Suprapubic skin (tissue), 4 donors: ENCODE measurements at regions not wholly inside any gene's neighbourhood (a gene's known extent, or its start where the extent isn't known, plus 50 kb on each side); places are given as distances from the start of the nearest gene placed in this dataset.

ENCODE experiments used
- DNase-seq, 2 donors: peaks; one replicate each; pipeline ENCODE4 v3.0.0-alpha.2; 2019; ENCODE audit warnings: low spot score in 2 of 2
- H3K27ac ChIP-seq: fragments of 200-600 bp; sonication (generic); one replicate; pipeline ENCODE4 v1.5.1; 2019
- H3K27me3 ChIP-seq: fragments of 200-600 bp; sonication (generic); one replicate; pipeline ENCODE4 v1.5.1; 2019
- H3K36me3 ChIP-seq: fragments of 200-600 bp; sonication (generic); one replicate; pipeline ENCODE4 v1.5.1; 2019
- H3K4me1 ChIP-seq: fragments of 200-600 bp; sonication (generic); one replicate; pipeline ENCODE4 v1.5.1; 2019
- H3K4me3 ChIP-seq: fragments of 200-600 bp; sonication (generic); one replicate; pipeline ENCODE4 v1.5.1; 2019; ENCODE audit warnings: mild to moderate bottlenecking
- H3K9me3 ChIP-seq: fragments of 200-600 bp; sonication (generic); one replicate; pipeline ENCODE4 v1.5.1; 2019
- CTCF ChIP-seq, 2 donors: fragments of 200-600 bp in 1 of 2; fragments of 450-650 bp in 1 of 2; sonication (generic) in 1 of 2; IDR thresholded peaks; one replicate each; pipeline ENCODE4 v1.5.1; 2016 to 2019; ENCODE audit warnings: antibody characterized with exemption in 2 of 2, mild to moderate bottlenecking in 1 of 2, moderate library complexity in 1 of 2
- EP300 ChIP-seq: sonication (generic); formaldehyde crosslinking; IDR thresholded peaks from one replicate; pipeline ENCODE4 v1.6.1; 2017; ENCODE audit warnings: antibody characterized with exemption
- POLR2A ChIP-seq, 2 donors: fragments of 450-650 bp; IDR thresholded peaks; one replicate each; pipeline ENCODE4 v1.6.1; 2017; ENCODE audit warnings: antibody characterized with exemption in 2 of 2, mild to moderate bottlenecking in 2 of 2, moderate library complexity in 2 of 2
- POLR2AphosphoS5 ChIP-seq, 3 donors: sonication (generic); formaldehyde crosslinking; IDR thresholded peaks; one replicate each; pipeline ENCODE4 v1.6.1; 2017; ENCODE audit warnings: antibody characterized with exemption in 3 of 3
- WGBS: methylation state at CpG from one replicate; pipeline ENCODE4 v1.1.5; 2018; 5-methylcytosine and 5-hydroxymethylcytosine counted together

DNA sequence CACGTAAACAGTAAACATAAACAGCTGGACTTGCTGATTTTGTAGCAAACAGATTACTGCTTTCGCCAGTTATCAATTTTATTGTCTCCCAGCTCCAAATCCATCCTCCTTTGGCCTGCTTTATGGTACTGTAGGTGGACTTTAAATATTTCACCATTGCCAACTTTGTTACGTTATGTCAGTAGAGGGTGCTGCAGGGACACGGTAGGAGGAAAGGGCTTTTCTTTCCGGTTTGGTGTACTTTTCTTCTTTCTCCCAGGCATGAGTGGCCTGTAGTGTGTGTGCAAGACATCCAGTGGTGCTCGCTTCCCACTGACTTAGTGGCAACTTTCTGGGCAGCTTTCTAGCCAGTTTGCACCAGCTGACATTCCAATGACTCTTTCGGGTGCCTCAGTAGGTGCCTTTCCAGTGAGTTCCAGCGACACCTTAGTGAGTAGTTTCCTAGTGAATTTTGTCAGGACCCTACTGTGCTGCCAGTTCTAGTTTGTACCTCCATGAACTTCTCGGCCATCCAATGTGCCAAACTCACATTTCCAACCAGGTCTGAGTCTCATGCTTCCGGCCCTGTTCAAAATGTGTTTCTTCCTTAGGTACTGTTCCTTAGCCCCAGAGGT is 267.6 kb upstream of the TENM4 start:
- Histone ChIP-seq H3K4me3 (no peak overlapping the region), H3K9me3 (peaks cover 5% of the 10 kb centered on the region), H3K27ac (no peak overlapping the region), H3K4me1 (no peaks in the 10 kb centered on the region), H3K27me3 (no peaks in the 10 kb centered on the region), H3K36me3 (no peaks in the 10 kb centered on the region)
- 64% methylated on average over 10 of the region's 10 CpGs for WGBS
- no peak for DNase-seq
- TF ChIP-seq CTCF (IDR thresholded peaks at IDR 0.05) (no peak), POLR2A (IDR thresholded peaks at IDR 0.05) (no peak), POLR2AphosphoS5 (IDR thresholded peaks at IDR 0.05) (no peak), EP300 (no peak)

DNA sequence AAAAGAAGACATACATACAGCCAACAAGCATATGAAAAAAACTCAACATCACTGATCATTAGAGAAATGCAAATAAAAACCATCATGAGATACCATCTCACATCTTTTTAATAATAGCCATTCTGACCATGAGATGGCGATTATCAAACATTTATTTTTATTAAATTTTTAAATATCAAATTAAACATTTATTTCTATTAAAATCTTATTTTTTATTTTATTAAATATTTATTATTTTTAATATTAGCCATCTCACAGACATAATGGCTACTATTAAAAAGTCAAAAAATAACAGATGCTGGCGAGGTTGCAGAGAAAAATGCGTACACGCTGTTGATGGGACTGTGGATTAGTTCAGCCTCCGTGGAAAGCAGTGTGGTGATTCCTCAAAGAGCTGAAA is 264.8 kb upstream of the TENM4 start:
- H3K36me3 ChIP-seq = no peaks in the 10 kb centered on the region

GRCh38 chr11:79702303-79702702 is 261.5 kb upstream of the TENM4 start:
- peaks cover 8% of the 10 kb centered on the region for H3K9me3 ChIP-seq
- DNase-seq = no peak
- H3K4me1 ChIP-seq = no peaks in the 10 kb centered on the region
- TF ChIP-seq CTCF (IDR thresholded peaks at IDR 0.05) (no peak), EP300 (no peak), POLR2AphosphoS5 (IDR thresholded peaks at IDR 0.05) (no peak), POLR2A (IDR thresholded peaks at IDR 0.05) (no peak)
- no peaks in the 10 kb centered on the region for H3K36me3 ChIP-seq
- H3K27ac ChIP-seq = no peak overlapping the region
- H3K27me3 ChIP-seq = no peaks in the 10 kb centered on the region
- no peak overlapping the region for H3K4me3 ChIP-seq
- WGBS = 97% methylated on average over 3 of the region's 3 CpGs

More for the DNA sequence above, 264.8 kb upstream of the TENM4 start:
- TF ChIP-seq POLR2AphosphoS5 (IDR thresholded peaks at IDR 0.05) = no peak
- no peak for TF ChIP-seq EP300
- no peak for TF ChIP-seq POLR2A (IDR thresholded peaks at IDR 0.05)
- TF ChIP-seq CTCF (IDR thresholded peaks at IDR 0.05) = no peak
- no peaks in the 10 kb centered on the region for H3K27me3 ChIP-seq
- no peak overlapping the region for H3K4me3 ChIP-seq
- H3K27ac ChIP-seq = no peak overlapping the region
- 95% methylated on average over 5 of the region's 5 CpGs for WGBS
- peaks cover 13% of the 10 kb centered on the region for H3K9me3 ChIP-seq
- no peaks in the 10 kb centered on the region for H3K4me1 ChIP-seq
- DNase-seq = no peak

- 56% methylated on average over 1 of the region's 1 CpG for WGBS
- Histone ChIP-seq H3K9me3 (peaks cover 8% of the 10 kb centered on the region), H3K27ac (no peak overlapping the region), H3K36me3 (no peaks in the 10 kb centered on the region), H3K27me3 (no peaks in the 10 kb centered on the region), H3K4me3 (no peak overlapping the region), H3K4me1 (no peaks in the 10 kb centered on the region)
- TF ChIP-seq CTCF (IDR thresholded peaks at IDR 0.05) (no peak), EP300 (no peak), POLR2A (IDR thresholded peaks at IDR 0.05) (no peak), POLR2AphosphoS5 (IDR thresholded peaks at IDR 0.05) (no peak)
- no peak for DNase-seq
These were observed 258.4 kb upstream of the TENM4 start for GRCh38 chr11:79699246-79699645.

- TF ChIP-seq POLR2AphosphoS5 (IDR thresholded peaks at IDR 0.05) (no peak), POLR2A (IDR thresholded peaks at IDR 0.05) (no peak), CTCF (IDR thresholded peaks at IDR 0.05) (no peak), EP300 (no peak)
- 41% methylated on average over 2 of the region's 2 CpGs for WGBS
- no peak for DNase-seq
These were observed 257.1 kb upstream of the TENM4 start for GRCh38 chr11:79697905-79698304.

More at GRCh38 chr11:79697905-79698304, 257.1 kb upstream of the TENM4 start:
- Histone ChIP-seq H3K27ac (no peak overlapping the region), H3K4me1 (no peaks in the 10 kb centered on the region), H3K9me3 (peaks cover 8% of the 10 kb centered on the region), H3K4me3 (no peak overlapping the region), H3K36me3 (no peaks in the 10 kb centered on the region), H3K27me3 (no peaks in the 10 kb centered on the region)
